ENCODE measurements at regions not wholly inside any gene's neighbourhood (a gene's known extent, or its start where the extent isn't known, plus 50 kb on each side); places are given as distances from the start of the nearest gene placed in this dataset.

- Mint-ChIP-seq H3K4me1 (no peaks in the 10 kb centered on the region), H3K36me3 (no peaks in the 10 kb centered on the region), H3K27me3 (ENCODE audit: low read depth in 3 of 3) (peaks cover 0 to 4% (median 1%) of the 10 kb centered on the region in 3 donors), H3K9me3 (no peaks in the 10 kb centered on the region), H3K4me3 (no peak overlapping the region), H3K27ac (no peak overlapping the region)
- no peak for DNase-seq
Measured at GRCh38 chr6:134425513-134425912, 107.6 kb upstream of the SGK1 start.

DNA sequence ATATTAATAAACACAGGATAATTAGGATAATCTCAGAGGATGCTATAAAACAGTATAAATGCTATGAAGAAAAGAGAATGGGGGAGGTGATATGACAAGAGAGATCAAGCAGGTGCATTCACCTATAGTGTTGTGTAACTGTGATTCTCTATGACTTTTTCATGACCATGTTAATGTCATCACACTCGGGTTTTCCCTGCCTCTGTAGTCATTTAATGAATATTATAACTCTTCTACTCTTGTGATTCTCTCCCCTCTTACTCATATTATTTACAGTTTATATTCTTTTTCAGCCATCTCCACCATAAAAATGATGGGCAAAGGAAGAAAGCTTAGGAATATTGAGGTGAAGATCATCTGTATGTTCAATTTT lies 106.9 kb upstream of the SGK1 start:
- no peak overlapping the region for H3K27ac Mint-ChIP-seq
- no peaks in the 10 kb centered on the region for H3K4me1 Mint-ChIP-seq
- no peaks in the 10 kb centered on the region for H3K9me3 Mint-ChIP-seq
- DNase-seq: no peak
- H3K27me3 Mint-ChIP-seq (ENCODE audit: low read depth in 3 of 3): peaks cover 0 to 4% (median 1%) of the 10 kb centered on the region in 3 donors
- no peaks in the 10 kb centered on the region for H3K36me3 Mint-ChIP-seq
- no peak overlapping the region for H3K4me3 Mint-ChIP-seq

DNA sequence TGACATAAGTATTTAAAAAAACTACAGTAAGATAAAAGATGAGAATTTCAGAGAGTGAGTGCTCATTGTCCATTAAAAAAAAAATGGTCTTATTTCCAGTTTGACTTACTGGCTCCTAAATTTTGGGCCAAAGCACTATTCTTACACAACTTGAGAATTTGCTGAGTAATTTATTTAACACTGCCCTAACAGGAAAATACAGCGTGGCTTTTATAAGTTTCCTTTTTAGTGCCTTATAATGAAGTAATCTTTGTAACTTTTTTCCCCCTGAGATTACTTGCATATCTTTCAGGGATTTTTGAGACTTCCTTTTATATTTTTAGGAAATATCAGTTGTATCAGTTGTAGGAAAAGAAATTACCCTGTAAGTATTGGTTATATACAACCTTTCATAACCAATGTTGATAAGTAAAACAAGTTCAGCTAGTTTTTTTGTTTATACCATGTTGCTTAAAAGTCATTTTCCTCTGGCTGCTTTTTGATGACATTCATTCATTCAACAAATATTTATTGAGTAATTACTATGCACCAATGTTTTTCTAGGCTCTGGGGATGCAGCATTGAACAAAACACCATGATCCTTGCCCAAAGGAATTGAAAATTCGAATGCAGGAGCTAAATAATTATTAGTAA lies 106.4 kb upstream of the SGK1 start:
- Mint-ChIP-seq H3K36me3 (no peaks in the 10 kb centered on the region), H3K4me3 (no peak overlapping the region), H3K9me3 (no peaks in the 10 kb centered on the region), H3K4me1 (no peaks in the 10 kb centered on the region), H3K27ac (no peak overlapping the region), H3K27me3 (ENCODE audit: low read depth in 3 of 3) (peaks cover 0 to 5% (median 1%) of the 10 kb centered on the region in 3 donors)
- no peak for DNase-seq

GRCh38 chr6:134422426-134423231 lies 104.7 kb upstream of the SGK1 start:
- H3K36me3 Mint-ChIP-seq: no peaks in the 10 kb centered on the region
- peaks cover 0 to 4% (median 2%) of the 10 kb centered on the region in 3 donors for H3K27me3 Mint-ChIP-seq (ENCODE audit: low read depth in 3 of 3)
- no peak overlapping the region for H3K27ac Mint-ChIP-seq
- H3K9me3 Mint-ChIP-seq: no peaks in the 10 kb centered on the region
- H3K4me1 Mint-ChIP-seq: no peaks in the 10 kb centered on the region
- no peak for DNase-seq
- H3K4me3 Mint-ChIP-seq: no peak overlapping the region

- Mint-ChIP-seq H3K27ac (no peak overlapping the region), H3K27me3 (ENCODE audit: low read depth in 3 of 3) (peaks cover 1 to 4% (median 2%) of the 10 kb centered on the region in 3 donors), H3K4me1 (no peaks in the 10 kb centered on the region), H3K36me3 (no peaks in the 10 kb centered on the region), H3K9me3 (no peaks in the 10 kb centered on the region), H3K4me3 (no peak overlapping the region)
- DNase-seq: no peak
Measured at GRCh38 chr6:134421501-134421900, 103.6 kb upstream of the SGK1 start.

GRCh38 chr6:134420614-134421181 lies 102.8 kb upstream of the SGK1 start:
- peaks cover 2 to 4% (median 3%) of the 10 kb centered on the region in 3 donors for H3K27me3 Mint-ChIP-seq (ENCODE audit: low read depth in 3 of 3)
- DNase-seq: no peak
- H3K4me3 Mint-ChIP-seq: no peak overlapping the region
- H3K27ac Mint-ChIP-seq: no peak overlapping the region
- no peaks in the 10 kb centered on the region for H3K36me3 Mint-ChIP-seq
- H3K4me1 Mint-ChIP-seq: no peaks in the 10 kb centered on the region
- no peaks in the 10 kb centered on the region for H3K9me3 Mint-ChIP-seq

DNA sequence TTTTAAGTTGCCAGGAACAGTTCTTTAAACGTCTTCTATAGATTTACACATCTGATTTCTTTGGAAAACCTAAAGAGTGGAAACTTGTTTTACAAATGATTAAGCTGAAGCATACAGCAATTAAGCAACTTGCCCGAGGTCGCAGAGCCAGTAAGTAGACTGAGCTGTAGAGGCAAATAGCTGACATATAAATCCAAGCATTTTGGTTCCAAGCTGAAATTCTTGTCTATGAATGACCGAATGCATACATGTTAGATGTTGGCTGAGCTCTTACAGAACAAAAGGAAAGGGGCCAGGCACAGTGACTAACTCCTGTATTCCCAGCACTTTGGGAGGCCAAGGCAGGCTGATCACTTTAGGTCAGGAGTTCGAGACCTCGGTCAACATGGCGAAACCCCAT lies 101.8 kb upstream of the SGK1 start:
- DNase-seq: no peak
- H3K9me3 Mint-ChIP-seq: no peaks in the 10 kb centered on the region
- H3K36me3 Mint-ChIP-seq: no peaks in the 10 kb centered on the region
- no peak overlapping the region for H3K4me3 Mint-ChIP-seq
- peaks cover 2 to 4% (median 3%) of the 10 kb centered on the region in 3 donors for H3K27me3 Mint-ChIP-seq (ENCODE audit: low read depth in 3 of 3)
- H3K4me1 Mint-ChIP-seq: no peaks in the 10 kb centered on the region
- no peak overlapping the region for H3K27ac Mint-ChIP-seq

GRCh38 chr6:134416418-134417154 lies 98.7 kb upstream of the SGK1 start:
- Mint-ChIP-seq H3K9me3 (peaks cover 0 to 9% (median 0%) of the 10 kb centered on the region in 6 donors), H3K27me3 (ENCODE audit: low read depth in 3 of 3) (peaks cover 3 to 7% (median 4%) of the 10 kb centered on the region in 3 donors), H3K4me3 (no peak overlapping the region), H3K4me1 (peaks cover 0 to 5% of the 10 kb centered on the region in 2 donors), H3K36me3 (peaks cover 0 to 4% (median 0%) of the 10 kb centered on the region in 3 donors), H3K27ac (no peak overlapping the region)
- DNase-seq: no peak

- Mint-ChIP-seq H3K4me3 (no peak overlapping the region), H3K4me1 (peaks cover 0 to 11% of the 10 kb centered on the region in 2 donors), H3K27me3 (ENCODE audit: low read depth in 3 of 3) (peaks cover 3 to 7% (median 4%) of the 10 kb centered on the region in 3 donors), H3K27ac (no peak overlapping the region), H3K36me3 (peaks cover 0 to 4% (median 0%) of the 10 kb centered on the region in 3 donors), H3K9me3 (peaks cover 0 to 9% (median 0%) of the 10 kb centered on the region in 6 donors)
- no peak for DNase-seq
Measured at GRCh38 chr6:134415656-134416055, 97.7 kb upstream of the SGK1 start.

GRCh38 chr6:134415194-134415593 lies 97.3 kb upstream of the SGK1 start:
- Mint-ChIP-seq H3K27ac (no peak overlapping the region), H3K36me3 (peaks cover 0 to 4% (median 0%) of the 10 kb centered on the region in 3 donors), H3K4me1 (peaks cover 0 to 11% of the 10 kb centered on the region in 2 donors), H3K27me3 (ENCODE audit: low read depth in 3 of 3) (peaks cover 3 to 7% (median 4%) of the 10 kb centered on the region in 3 donors), H3K4me3 (no peak overlapping the region), H3K9me3 (peaks cover 0 to 9% (median 0%) of the 10 kb centered on the region in 6 donors)
- no peak for DNase-seq

DNA sequence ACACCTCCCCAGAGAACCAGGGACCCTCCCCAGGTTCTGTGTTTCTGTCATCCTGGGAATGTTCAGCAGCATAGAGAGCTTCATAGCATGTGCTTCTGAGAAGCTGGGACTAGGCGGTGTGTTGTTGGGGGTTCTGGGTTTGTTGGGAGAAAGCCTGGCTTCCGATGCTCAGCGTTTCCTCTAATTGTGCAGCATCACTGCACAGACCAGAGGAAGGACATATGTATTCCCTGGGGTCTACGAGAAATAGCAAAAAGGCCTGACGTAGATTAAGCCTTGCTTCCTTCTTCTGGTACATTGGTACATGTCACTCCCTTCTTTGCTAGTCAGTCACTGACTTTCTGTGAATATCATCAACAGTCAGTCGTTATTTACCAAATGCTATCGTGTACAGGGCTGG lies 96.9 kb upstream of the SGK1 start:
- Mint-ChIP-seq H3K36me3 (peaks cover 0 to 4% (median 0%) of the 10 kb centered on the region in 3 donors), H3K4me1 (peaks cover 0 to 11% of the 10 kb centered on the region in 2 donors), H3K9me3 (peaks cover 0 to 9% (median 0%) of the 10 kb centered on the region in 6 donors), H3K4me3 (no peak overlapping the region), H3K27me3 (ENCODE audit: low read depth in 3 of 3) (peaks cover 3 to 7% (median 4%) of the 10 kb centered on the region in 3 donors), H3K27ac (no peak overlapping the region)
- DNase-seq: no peak

- no peak overlapping the region for H3K27ac Mint-ChIP-seq
- peaks cover 0 to 11% of the 10 kb centered on the region in 2 donors for H3K4me1 Mint-ChIP-seq
- peaks cover 0 to 4% (median 0%) of the 10 kb centered on the region in 3 donors for H3K36me3 Mint-ChIP-seq
- H3K27me3 Mint-ChIP-seq (ENCODE audit: low read depth in 3 of 3): peaks cover 2 to 8% (median 4%) of the 10 kb centered on the region in 3 donors
- H3K9me3 Mint-ChIP-seq: peaks cover 0 to 9% (median 0%) of the 10 kb centered on the region in 6 donors
- no peak for DNase-seq
- H3K4me3 Mint-ChIP-seq: no peak overlapping the region
Measured at GRCh38 chr6:134413241-134413643, 95.3 kb upstream of the SGK1 start.

DNA sequence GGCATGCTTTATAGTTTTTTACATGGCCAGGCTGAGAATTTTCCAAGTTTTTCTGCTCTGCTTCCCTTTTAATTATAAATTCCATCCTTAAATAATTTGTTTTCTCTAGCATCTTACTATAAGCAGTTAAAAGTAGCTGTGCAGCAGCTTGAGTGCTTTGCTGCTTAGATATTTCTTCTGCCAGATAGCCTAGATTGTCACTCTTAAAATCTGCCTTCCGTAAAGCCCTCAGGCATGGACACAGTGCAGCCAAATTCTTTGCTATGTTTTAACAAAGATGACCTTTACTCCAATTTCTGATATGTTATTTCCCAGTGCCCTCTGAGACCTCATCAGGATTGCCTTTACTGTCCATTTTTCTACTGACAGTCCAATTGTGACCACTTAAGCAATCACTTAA lies 92.6 kb upstream of the SGK1 start:
- Mint-ChIP-seq H3K4me3 (no peak overlapping the region), H3K9me3 (peaks cover 0 to 9% (median 0%) of the 10 kb centered on the region in 6 donors), H3K27ac (no peak overlapping the region), H3K4me1 (peaks cover 0 to 11% of the 10 kb centered on the region in 2 donors), H3K27me3 (ENCODE audit: low read depth in 3 of 3) (peaks cover 2 to 7% (median 3%) of the 10 kb centered on the region in 3 donors), H3K36me3 (peaks cover 0 to 4% (median 0%) of the 10 kb centered on the region in 3 donors)
- DNase-seq: no peak
